ENCODE measurements at regions not wholly inside any gene's neighbourhood (a gene's known extent, or its start where the extent isn't known, plus 50 kb on each side); places are given as distances from the start of the nearest gene placed in this dataset.

GRCh38 chr5:155406815-155407214, 393.3 kb downstream of the KIF4B start:
- no peaks in the 10 kb centered on the region for H3K4me1 ChIP-seq
- no peak for DNase-seq
- TF ChIP-seq CTCF (IDR thresholded peaks at IDR 0.05 in 8 of 11, conservative IDR thresholded peaks at IDR 0.05 in 3 of 11) (no peak), POLR2A (IDR thresholded peaks at IDR 0.05) (no peak), POLR2AphosphoS5 (IDR thresholded peaks at IDR 0.05) (no peak)
- intact Hi-C loops (cut with DNase I; ENCODE audit: low total_unique reads), result no loop called here
- H3K36me3 ChIP-seq, result no peaks in the 10 kb centered on the region
- no peak overlapping the region for H3K27ac ChIP-seq
- H3K4me3 ChIP-seq, result no peak overlapping the region
- H3K27me3 ChIP-seq (replicated peaks in 1 of 7), result no peaks in the 10 kb centered on the region
- WGBS, 5 donors, result 75 to 84% (median 82%) methylated on average over 4 of the region's 4 CpGs
- H3K9me3 ChIP-seq, result peaks cover 0 to 34% (median 29%) of the 10 kb centered on the region in 8 donors

- WGBS, 5 donors, result 67 to 91% (median 79%) methylated on average over 5 of the region's 5 CpGs
- intact Hi-C loops (cut with DNase I; ENCODE audit: low total_unique reads), result no loop called here
- no peak for DNase-seq
- TF ChIP-seq CTCF (IDR thresholded peaks at IDR 0.05 in 8 of 11, conservative IDR thresholded peaks at IDR 0.05 in 3 of 11) (no peak), POLR2AphosphoS5 (IDR thresholded peaks at IDR 0.05) (no peak), POLR2A (IDR thresholded peaks at IDR 0.05) (no peak)
- Histone ChIP-seq H3K4me1 (no peaks in the 10 kb centered on the region), H3K36me3 (no peaks in the 10 kb centered on the region), H3K9me3 (peaks cover 0 to 27% (median 22%) of the 10 kb centered on the region in 8 donors), H3K27ac (no peak overlapping the region), H3K27me3 (replicated peaks in 1 of 7) (no peaks in the 10 kb centered on the region), H3K4me3 (no peak overlapping the region)
Measured at GRCh38 chr5:155408465-155408864, 394.9 kb downstream of the KIF4B start.

- Histone ChIP-seq H3K27ac (no peak overlapping the region), H3K36me3 (no peaks in the 10 kb centered on the region), H3K9me3 (no peaks in the 10 kb centered on the region), H3K27me3 (replicated peaks in 1 of 7) (no peaks in the 10 kb centered on the region), H3K4me3 (no peak overlapping the region), H3K4me1 (no peaks in the 10 kb centered on the region)
- DNase-seq, result no peak
- intact Hi-C loops (cut with DNase I; ENCODE audit: low total_unique reads), result no loop called here
- 80 to 88% (median 84%) methylated on average over 1 of the region's 1 CpG for WGBS, 5 donors
- no peak for TF ChIP-seq POLR2AphosphoS5 (IDR thresholded peaks at IDR 0.05)
- TF ChIP-seq POLR2A (IDR thresholded peaks at IDR 0.05), result no peak
- TF ChIP-seq CTCF (IDR thresholded peaks at IDR 0.05 in 8 of 11, conservative IDR thresholded peaks at IDR 0.05 in 3 of 11), result no peak
Measured at GRCh38 chr5:155416765-155417164, 403.2 kb downstream of the KIF4B start.

- H3K27me3 ChIP-seq (replicated peaks in 1 of 7), result no peaks in the 10 kb centered on the region
- TF ChIP-seq CTCF (IDR thresholded peaks at IDR 0.05 in 8 of 11, conservative IDR thresholded peaks at IDR 0.05 in 3 of 11) (no peak), POLR2AphosphoS5 (IDR thresholded peaks at IDR 0.05) (no peak), POLR2A (IDR thresholded peaks at IDR 0.05) (no peak)
- no peak overlapping the region for H3K4me3 ChIP-seq
- H3K27ac ChIP-seq, result no peak overlapping the region
- H3K9me3 ChIP-seq, result no peaks in the 10 kb centered on the region
- no peaks in the 10 kb centered on the region for H3K36me3 ChIP-seq
- intact Hi-C loops (cut with DNase I; ENCODE audit: low total_unique reads), result no loop called here
- DNase-seq, result no peak
- 78 to 83% (median 81%) methylated on average over 5 of the region's 5 CpGs for WGBS, 5 donors
- H3K4me1 ChIP-seq, result no peaks in the 10 kb centered on the region
Measured at GRCh38 chr5:155418960-155419579, 405.5 kb downstream of the KIF4B start.

Data from spleen (tissue), 11 donors.